ENCODE measurements at regions not wholly inside any gene's neighbourhood (a gene's known extent, or its start where the extent isn't known, plus 50 kb on each side); places are given as distances from the start of the nearest gene placed in this dataset.
A peak's percentile ranks its signal among the peaks of the same experiment; 100 is the strongest.

DNA sequence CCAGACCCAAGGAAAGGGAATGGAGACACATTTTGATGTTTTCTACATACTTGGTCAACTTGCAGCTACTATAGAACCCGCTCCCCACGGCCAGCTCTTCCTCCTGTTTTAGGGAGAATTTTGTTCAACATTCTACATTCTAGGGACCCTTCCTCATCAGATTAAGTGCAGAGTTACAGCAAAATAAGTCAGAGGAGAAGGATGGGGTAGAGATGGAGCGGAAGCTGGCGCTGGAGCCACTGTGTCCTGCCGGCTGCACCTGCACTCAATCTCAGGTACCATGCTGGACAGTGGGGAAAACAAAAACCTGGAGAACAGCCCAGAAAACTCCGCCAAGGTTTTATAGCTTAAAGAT lies 79.4 kb upstream of the EN2 start:
- peaks cover 100% of the 10 kb centered on the region for H3K27me3 ChIP-seq
- no peaks in the 10 kb centered on the region for H3K9me3 ChIP-seq
- TF ChIP-seq POLR2AphosphoS5 (IDR thresholded peaks at IDR 0.05) (no peak), POLR2A (IDR thresholded peaks at IDR 0.05) (no peak), EP300 (IDR thresholded peaks at IDR 0.05) (no peak)
- TF ChIP-seq, protein P1, sequence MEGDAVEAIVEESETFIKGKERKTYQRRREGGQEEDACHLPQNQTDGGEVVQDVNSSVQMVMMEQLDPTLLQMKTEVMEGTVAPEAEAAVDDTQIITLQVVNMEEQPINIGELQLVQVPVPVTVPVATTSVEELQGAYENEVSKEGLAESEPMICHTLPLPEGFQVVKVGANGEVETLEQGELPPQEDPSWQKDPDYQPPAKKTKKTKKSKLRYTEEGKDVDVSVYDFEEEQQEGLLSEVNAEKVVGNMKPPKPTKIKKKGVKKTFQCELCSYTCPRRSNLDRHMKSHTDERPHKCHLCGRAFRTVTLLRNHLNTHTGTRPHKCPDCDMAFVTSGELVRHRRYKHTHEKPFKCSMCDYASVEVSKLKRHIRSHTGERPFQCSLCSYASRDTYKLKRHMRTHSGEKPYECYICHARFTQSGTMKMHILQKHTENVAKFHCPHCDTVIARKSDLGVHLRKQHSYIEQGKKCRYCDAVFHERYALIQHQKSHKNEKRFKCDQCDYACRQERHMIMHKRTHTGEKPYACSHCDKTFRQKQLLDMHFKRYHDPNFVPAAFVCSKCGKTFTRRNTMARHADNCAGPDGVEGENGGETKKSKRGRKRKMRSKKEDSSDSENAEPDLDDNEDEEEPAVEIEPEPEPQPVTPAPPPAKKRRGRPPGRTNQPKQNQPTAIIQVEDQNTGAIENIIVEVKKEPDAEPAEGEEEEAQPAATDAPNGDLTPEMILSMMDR (IDR thresholded peaks at IDR 0.05): no peak
- no peak overlapping the region for H3K4me3 ChIP-seq
- no peak for DNase-seq (ENCODE audit: low spot score in 2 of 2)
- peaks cover 54% of the 10 kb centered on the region for H3K4me1 ChIP-seq
- 10% methylated on average over 6 of the region's 6 CpGs for WGBS
- no peak overlapping the region for H3K27ac ChIP-seq
- no peaks in the 10 kb centered on the region for H3K36me3 ChIP-seq

- DNase-seq (ENCODE audit: low spot score in 2 of 2): no peak
- H3K27me3 ChIP-seq: peaks cover 100% of the 10 kb centered on the region
- peaks cover 47% of the 10 kb centered on the region for H3K4me1 ChIP-seq
- H3K27ac ChIP-seq: no peak overlapping the region
- TF ChIP-seq POLR2A (IDR thresholded peaks at IDR 0.05): no peak
- TF ChIP-seq, protein P1 (IDR thresholded peaks at IDR 0.05): no peak
- no peak for TF ChIP-seq POLR2AphosphoS5 (IDR thresholded peaks at IDR 0.05)
- TF ChIP-seq EP300 (IDR thresholded peaks at IDR 0.05): no peak
- no peaks in the 10 kb centered on the region for H3K36me3 ChIP-seq
- no peak overlapping the region for H3K4me3 ChIP-seq
- WGBS: 6% methylated on average over 10 of the region's 10 CpGs
- H3K9me3 ChIP-seq: no peaks in the 10 kb centered on the region
Measured at GRCh38 chr7:155378959-155379871, 78.7 kb upstream of the EN2 start.

- Histone ChIP-seq H3K27me3 (peaks cover 100% of the 10 kb centered on the region), H3K4me1 (peaks cover 36% of the 10 kb centered on the region), H3K36me3 (no peaks in the 10 kb centered on the region), H3K9me3 (no peaks in the 10 kb centered on the region), H3K4me3 (no peak overlapping the region), H3K27ac (no peak overlapping the region)
- TF ChIP-seq, protein P1 (IDR thresholded peaks at IDR 0.05): peak; percentile 44 to 85
- TF ChIP-seq POLR2A (IDR thresholded peaks at IDR 0.05): no peak
- DNase-seq (ENCODE audit: low spot score in 2 of 2): peak in 1 of 2 donors; percentile 80
- 4% methylated on average over 18 of the region's 18 CpGs for WGBS
Measured at GRCh38 chr7:155380221-155380861, 77.6 kb upstream of the EN2 start.

DNA sequence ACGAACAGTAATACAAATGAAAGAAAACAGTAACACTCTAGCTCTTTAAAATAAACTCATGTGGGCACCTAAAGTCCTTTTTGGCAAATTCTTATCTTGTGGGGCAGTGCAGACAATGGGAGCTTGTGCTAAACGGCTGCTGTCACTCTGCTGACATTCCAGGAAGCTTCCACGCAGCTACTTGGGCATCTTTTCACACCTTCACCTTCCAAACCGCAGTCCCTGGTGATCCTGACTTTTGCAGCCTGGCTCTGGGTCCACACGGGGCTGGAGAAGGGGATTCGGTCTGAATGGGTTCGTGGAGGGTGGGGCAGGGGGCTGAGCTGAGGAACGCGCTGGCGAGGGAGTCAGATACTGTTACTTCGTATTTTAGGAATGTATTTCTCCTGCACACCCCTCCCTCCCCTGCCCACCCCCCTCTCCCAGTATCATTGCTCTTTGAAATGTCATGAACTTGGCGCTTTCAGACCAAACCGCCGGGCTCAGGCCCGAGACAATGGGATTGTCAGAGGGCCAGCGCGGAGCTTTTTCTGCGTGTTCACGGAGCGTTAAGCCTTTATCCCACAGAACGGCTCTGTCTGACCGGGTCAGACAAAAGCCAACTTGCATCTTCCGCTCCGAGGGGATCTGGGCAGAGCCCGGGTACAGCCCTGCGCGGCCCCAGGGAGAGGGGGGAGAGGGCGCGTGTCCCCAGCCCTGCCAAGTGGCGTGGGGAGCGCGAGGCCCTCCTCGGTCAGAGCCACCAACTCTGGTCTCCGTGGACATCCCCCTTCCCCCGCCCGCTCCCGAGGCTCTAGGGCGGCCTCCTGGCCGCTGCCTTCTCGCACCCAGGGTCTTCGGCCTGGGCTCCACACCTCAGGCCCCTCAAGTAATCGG lies 76.7 kb upstream of the EN2 start:
- H3K9me3 ChIP-seq: no peaks in the 10 kb centered on the region
- H3K36me3 ChIP-seq: no peaks in the 10 kb centered on the region
- no peak for DNase-seq (ENCODE audit: low spot score in 2 of 2)
- no peak for TF ChIP-seq POLR2AphosphoS5 (IDR thresholded peaks at IDR 0.05)
- TF ChIP-seq, protein P1 (IDR thresholded peaks at IDR 0.05): no peak
- TF ChIP-seq EP300 (IDR thresholded peaks at IDR 0.05): no peak
- no peak for TF ChIP-seq POLR2A (IDR thresholded peaks at IDR 0.05)
- peaks cover 97% of the 10 kb centered on the region for H3K27me3 ChIP-seq
- WGBS: 6% methylated on average over 25 of the region's 42 CpGs
- H3K4me3 ChIP-seq: peak overlapping the region; percentile 40
- no peak overlapping the region for H3K27ac ChIP-seq
- H3K4me1 ChIP-seq: peaks cover 33% of the 10 kb centered on the region

Measured in suprapubic skin (tissue), 4 donors.